ENCODE measurements at regions not wholly inside any gene's neighbourhood (a gene's known extent, or its start where the extent isn't known, plus 50 kb on each side); places are given as distances from the start of the nearest gene placed in this dataset.

GRCh38 chr13:22423261-22423660 is 752.4 kb downstream of the FGF9 start:
- Mint-ChIP-seq H3K9me3 (ENCODE audit: low read depth) (peaks cover 15% of the 10 kb centered on the region), H3K36me3 (ENCODE audit: low read depth) (no peaks in the 10 kb centered on the region), H3K4me1 (ENCODE audit: low read depth) (peaks cover 4% of the 10 kb centered on the region), H3K27ac (ENCODE audit: unreplicated experiment) (no peak overlapping the region), H3K27me3 (ENCODE audit: low read depth) (no peaks in the 10 kb centered on the region), H3K4me3 (ENCODE audit: unreplicated experiment) (no peak overlapping the region)
- no peak for DNase-seq (ENCODE audit: low spot score)
- no peak for TF ChIP-seq CTCF (IDR thresholded peaks at IDR 0.05)

GRCh38 chr13:22425087-22425486 is 754.2 kb downstream of the FGF9 start:
- Mint-ChIP-seq H3K4me1 (ENCODE audit: low read depth) (peaks cover 4% of the 10 kb centered on the region), H3K9me3 (ENCODE audit: low read depth) (peaks cover 10% of the 10 kb centered on the region), H3K4me3 (ENCODE audit: unreplicated experiment) (no peak overlapping the region), H3K27me3 (ENCODE audit: low read depth) (no peaks in the 10 kb centered on the region), H3K36me3 (ENCODE audit: low read depth) (no peaks in the 10 kb centered on the region), H3K27ac (ENCODE audit: unreplicated experiment) (no peak overlapping the region)
- no peak for TF ChIP-seq CTCF (IDR thresholded peaks at IDR 0.05)
- DNase-seq (ENCODE audit: low spot score): no peak

GRCh38 chr13:22427066-22427465 is 753.7 kb upstream of the SGCG start:
- H3K4me1 Mint-ChIP-seq (ENCODE audit: low read depth): no peaks in the 10 kb centered on the region
- H3K4me3 Mint-ChIP-seq (ENCODE audit: unreplicated experiment): no peak overlapping the region
- peaks cover 6% of the 10 kb centered on the region for H3K9me3 Mint-ChIP-seq (ENCODE audit: low read depth)
- no peak overlapping the region for H3K27ac Mint-ChIP-seq (ENCODE audit: unreplicated experiment)
- no peak for TF ChIP-seq CTCF (IDR thresholded peaks at IDR 0.05)
- H3K36me3 Mint-ChIP-seq (ENCODE audit: low read depth): no peaks in the 10 kb centered on the region
- DNase-seq (ENCODE audit: low spot score): no peak
- H3K27me3 Mint-ChIP-seq (ENCODE audit: low read depth): no peaks in the 10 kb centered on the region

GRCh38 chr13:22427783-22428182 is 753.0 kb upstream of the SGCG start:
- no peak overlapping the region for H3K4me3 Mint-ChIP-seq (ENCODE audit: unreplicated experiment)
- H3K27me3 Mint-ChIP-seq (ENCODE audit: low read depth): no peaks in the 10 kb centered on the region
- H3K9me3 Mint-ChIP-seq (ENCODE audit: low read depth): peaks cover 1% of the 10 kb centered on the region
- no peak for DNase-seq (ENCODE audit: low spot score)
- TF ChIP-seq CTCF (IDR thresholded peaks at IDR 0.05): no peak
- H3K36me3 Mint-ChIP-seq (ENCODE audit: low read depth): no peaks in the 10 kb centered on the region
- H3K27ac Mint-ChIP-seq (ENCODE audit: unreplicated experiment): no peak overlapping the region
- no peaks in the 10 kb centered on the region for H3K4me1 Mint-ChIP-seq (ENCODE audit: low read depth)

GRCh38 chr13:22428188-22428828 is 752.5 kb upstream of the SGCG start:
- H3K36me3 Mint-ChIP-seq (ENCODE audit: low read depth): no peaks in the 10 kb centered on the region
- no peaks in the 10 kb centered on the region for H3K4me1 Mint-ChIP-seq (ENCODE audit: low read depth)
- H3K9me3 Mint-ChIP-seq (ENCODE audit: low read depth): peaks cover under 1% of the 10 kb centered on the region
- no peaks in the 10 kb centered on the region for H3K27me3 Mint-ChIP-seq (ENCODE audit: low read depth)
- no peak overlapping the region for H3K27ac Mint-ChIP-seq (ENCODE audit: unreplicated experiment)
- no peak overlapping the region for H3K4me3 Mint-ChIP-seq (ENCODE audit: unreplicated experiment)
- TF ChIP-seq CTCF (IDR thresholded peaks at IDR 0.05): no peak
- no peak for DNase-seq (ENCODE audit: low spot score)
